ENCODE measurements at regions not wholly inside any gene's neighbourhood (a gene's known extent, or its start where the extent isn't known, plus 50 kb on each side); places are given as distances from the start of the nearest gene placed in this dataset.

GRCh38 chr14:34208532-34208931, 253.5 kb downstream of the SPTSSA start:
- TF ChIP-seq YY1 (IDR thresholded peaks at IDR 0.05; ENCODE audit: insufficient read depth, insufficient read length) = no peak
- no peak for TF ChIP-seq ZNF274 (IDR thresholded peaks at IDR 0.05; ENCODE audit: low read depth, low read length)
- no peak for TF ChIP-seq SUZ12 (IDR thresholded peaks at IDR 0.05; ENCODE audit: extremely low read depth, insufficient read depth, insufficient read length)

Measured in NT2/D1 (cell line).